ENCODE measurements at regions not wholly inside any gene's neighbourhood (a gene's known extent, or its start where the extent isn't known, plus 50 kb on each side); places are given as distances from the start of the nearest gene placed in this dataset.

- TF ChIP-seq CTCF (IDR thresholded peaks at IDR 0.05; ENCODE audit: low read length) (no peak), EZH2 (IDR thresholded peaks at IDR 0.05; ENCODE audit: borderline replicate concordance, low read length) (no peak)
Observed at GRCh38 chr6:18326980-18327379, 60.2 kb upstream of the RNF144B start.

All from OCI-LY1 (cell line).